Thymus (tissue), 11 donors: ENCODE measurements at regions not wholly inside any gene's neighbourhood (a gene's known extent, or its start where the extent isn't known, plus 50 kb on each side); places are given as distances from the start of the nearest gene placed in this dataset.

ENCODE experiments used
- DNase-seq, 9 donors: peaks; one replicate each; pipeline ENCODE4 v3.0.0-alpha.2; 2013; ENCODE audit warnings: low spot score in 9 of 9, low read depth in 6 of 9, missing footprints in 1 of 9
- H3K27ac ChIP-seq, 2 donors: one replicate each; pipeline ENCODE4 v1.5.1; 2013; ENCODE audit warnings: control low read depth in 1 of 2, low read depth in 1 of 2, low read length in 1 of 2, mild to moderate bottlenecking in 1 of 2, moderate library complexity in 1 of 2
- H3K27me3 ChIP-seq, 2 donors: one replicate each; pipeline ENCODE4 v1.5.1; 2013; ENCODE audit warnings: low read length in 1 of 2; ENCODE audit not compliant: control insufficient read depth in 2 of 2, insufficient read depth in 1 of 2
- H3K36me3 ChIP-seq, 2 donors: one replicate each; pipeline ENCODE4 v1.5.1; 2013; ENCODE audit warnings: low read length in 1 of 2, mild to moderate bottlenecking in 1 of 2, moderate library complexity in 1 of 2; ENCODE audit not compliant: control insufficient read depth in 2 of 2, insufficient read depth in 2 of 2
- H3K4me1 ChIP-seq, 2 donors: one replicate each; pipeline ENCODE4 v1.5.1; 2013; ENCODE audit warnings: low read length in 2 of 2; ENCODE audit not compliant: control insufficient read depth in 2 of 2, insufficient read depth in 2 of 2
- H3K4me3 ChIP-seq, 2 donors: one replicate each; pipeline ENCODE4 v1.5.1; 2013; ENCODE audit warnings: low read length in 2 of 2, control low read depth in 1 of 2, mild to moderate bottlenecking in 1 of 2
- H3K9me3 ChIP-seq, 2 donors: one replicate each; pipeline ENCODE4 v1.5.1; 2013; ENCODE audit warnings: low read length in 1 of 2, mild to moderate bottlenecking in 1 of 2; ENCODE audit not compliant: control insufficient read depth in 2 of 2, insufficient read depth in 1 of 2
- whole genome bisulfite sequencing: extraction: QIAGEN DNeasy Blood & Tissue Kit; methylation state at CpG from one replicate; pipeline ENCODE4 v1.1.7; 2013; 5-methylcytosine and 5-hydroxymethylcytosine counted together
- donor health status: healthy.

DNA sequence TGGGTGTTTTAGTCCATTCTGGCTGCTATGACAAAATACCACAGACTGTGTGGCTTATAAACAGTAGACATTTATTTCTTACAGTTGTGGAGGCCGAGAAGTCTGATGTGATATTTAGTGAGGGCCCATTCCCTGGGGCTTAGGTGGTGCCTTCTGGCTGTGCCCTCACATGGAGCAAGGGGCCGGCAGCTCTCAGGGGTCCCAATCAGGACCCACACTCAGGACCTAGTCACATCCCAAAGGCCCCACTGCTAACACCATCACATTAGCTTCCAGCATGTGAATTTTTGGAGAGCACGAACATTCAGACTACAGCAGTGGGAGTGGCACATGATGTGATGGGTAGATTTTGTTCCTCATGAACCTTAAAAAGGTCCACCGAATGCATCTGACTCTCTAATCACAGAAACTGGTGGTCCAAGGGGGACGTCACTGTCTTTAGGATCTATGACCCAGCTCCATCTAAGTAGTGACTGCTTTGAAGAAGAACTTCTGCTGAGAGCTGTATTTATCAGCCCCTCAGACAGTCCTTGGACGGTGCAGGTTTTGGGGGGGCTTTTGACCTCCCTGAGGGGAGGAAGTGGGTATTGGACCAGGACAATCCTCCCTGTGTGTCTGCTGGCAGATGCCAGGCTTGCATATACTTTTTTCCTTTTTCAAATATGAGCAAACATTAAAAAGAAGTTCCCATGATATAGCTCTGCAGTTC is 154.5 kb upstream of the ZNF32 start:
- H3K36me3 ChIP-seq = no peaks in the 10 kb centered on the region
- H3K9me3 ChIP-seq = no peaks in the 10 kb centered on the region
- H3K4me3 ChIP-seq = no peak overlapping the region
- no peak overlapping the region for H3K27ac ChIP-seq
- H3K4me1 ChIP-seq = peaks cover 2 to 9% of the 10 kb centered on the region in 2 donors
- no peak for DNase-seq
- 95% methylated on average over 6 of the region's 6 CpGs for WGBS
- no peaks in the 10 kb centered on the region for H3K27me3 ChIP-seq

DNA sequence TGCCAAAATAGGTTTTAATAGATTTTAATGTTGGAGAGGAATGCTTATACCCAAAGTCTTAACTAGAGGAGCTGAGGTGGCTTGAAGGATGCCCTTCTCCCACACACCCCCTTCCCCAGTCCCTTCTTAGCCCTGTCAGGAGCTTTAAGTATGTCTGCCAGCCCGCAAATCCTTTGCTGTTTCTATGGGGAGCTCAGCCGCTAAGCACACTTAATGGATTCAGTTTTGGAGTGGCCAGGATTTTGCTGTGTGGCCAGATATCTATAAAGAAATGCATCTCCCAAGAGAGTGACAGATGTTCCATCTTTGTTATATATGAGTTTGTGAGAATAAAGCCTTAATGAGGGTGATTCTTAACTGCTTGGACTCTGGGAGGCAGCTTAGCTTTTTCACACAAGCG is 152.9 kb upstream of the ZNF32 start:
- DNase-seq = no peak
- H3K36me3 ChIP-seq = no peaks in the 10 kb centered on the region
- H3K4me1 ChIP-seq = peaks cover 0 to 2% of the 10 kb centered on the region in 2 donors
- no peaks in the 10 kb centered on the region for H3K9me3 ChIP-seq
- no peak overlapping the region for H3K4me3 ChIP-seq
- no peak overlapping the region for H3K27ac ChIP-seq
- no peaks in the 10 kb centered on the region for H3K27me3 ChIP-seq
- WGBS = 96% methylated on average over 3 of the region's 3 CpGs

DNA sequence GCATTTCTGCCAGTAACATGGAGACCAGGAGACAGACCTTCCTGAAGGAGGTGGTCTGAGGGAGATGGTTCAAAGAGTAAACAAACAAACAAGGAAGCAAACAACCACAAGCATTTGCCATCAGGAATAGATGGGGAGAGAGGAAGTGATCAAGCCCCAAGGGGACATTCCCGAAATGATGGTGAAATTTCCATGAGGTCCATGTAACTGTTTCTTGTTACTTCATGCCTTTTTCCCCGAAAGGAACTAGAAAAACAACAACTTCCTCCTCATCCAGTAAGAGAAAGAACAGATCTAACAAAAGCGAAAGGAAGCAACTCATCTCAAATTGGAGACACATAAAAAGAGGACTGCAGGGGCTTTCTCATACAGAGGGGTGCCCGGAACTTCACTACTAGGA is 152.5 kb upstream of the ZNF32 start:
- Histone ChIP-seq H3K9me3 (no peaks in the 10 kb centered on the region), H3K27me3 (no peaks in the 10 kb centered on the region), H3K27ac (no peak overlapping the region), H3K4me1 (peaks cover 0 to 2% of the 10 kb centered on the region in 2 donors), H3K36me3 (no peaks in the 10 kb centered on the region), H3K4me3 (no peak overlapping the region)
- WGBS = 78% methylated on average over 4 of the region's 4 CpGs
- no peak for DNase-seq

DNA sequence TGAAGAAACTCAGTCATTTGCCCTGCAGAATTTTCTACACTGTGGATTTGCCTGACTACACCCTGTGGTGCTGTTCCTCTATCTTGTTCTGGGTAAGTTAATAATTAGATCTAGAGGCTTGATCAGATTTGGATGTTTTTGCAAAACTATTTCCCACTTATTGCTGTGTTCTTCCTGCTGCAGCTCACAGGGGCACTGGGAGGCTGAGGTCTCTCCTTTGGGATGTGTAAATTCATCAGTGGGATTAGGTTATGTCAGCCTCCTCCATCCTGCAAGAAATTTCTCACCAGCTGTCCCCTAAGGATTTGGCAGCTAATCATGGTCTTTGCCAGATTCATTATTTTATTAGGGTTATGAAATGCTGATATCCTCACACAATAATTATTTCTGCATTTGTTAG is 148.1 kb upstream of the ZNF32 start:
- no peak for DNase-seq

DNA sequence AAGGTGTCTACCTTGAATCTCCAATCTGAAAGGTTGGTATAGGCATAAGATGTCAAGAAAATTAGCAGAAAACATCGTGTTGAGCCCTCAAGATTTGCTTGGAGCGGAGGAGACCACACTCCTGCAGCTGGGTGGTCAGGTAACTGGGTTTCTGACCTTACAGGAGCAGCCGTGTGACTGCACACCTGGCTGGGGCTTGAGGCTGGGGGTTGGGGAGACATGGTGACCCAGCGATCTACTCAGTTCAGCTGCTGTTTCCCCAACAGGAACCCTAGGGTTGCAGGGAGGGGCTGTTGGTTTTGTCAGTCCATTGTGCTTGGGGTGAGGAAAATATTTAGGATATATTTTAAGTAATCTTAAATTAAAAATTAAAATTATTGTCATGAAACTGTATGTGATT is 147.0 kb upstream of the ZNF32 start:
- Histone ChIP-seq H3K27me3 (no peaks in the 10 kb centered on the region), H3K9me3 (no peaks in the 10 kb centered on the region), H3K27ac (no peak overlapping the region), H3K4me3 (no peak overlapping the region), H3K4me1 (no peaks in the 10 kb centered on the region), H3K36me3 (no peaks in the 10 kb centered on the region)
- DNase-seq = no peak
- WGBS = 77% methylated on average over 4 of the region's 4 CpGs

More for the DNA sequence above, 148.1 kb upstream of the ZNF32 start:
- Histone ChIP-seq H3K27me3 (no peaks in the 10 kb centered on the region), H3K9me3 (no peaks in the 10 kb centered on the region), H3K4me1 (peaks cover 0 to 2% of the 10 kb centered on the region in 2 donors), H3K36me3 (no peaks in the 10 kb centered on the region), H3K4me3 (no peak overlapping the region), H3K27ac (no peak overlapping the region)

DNA sequence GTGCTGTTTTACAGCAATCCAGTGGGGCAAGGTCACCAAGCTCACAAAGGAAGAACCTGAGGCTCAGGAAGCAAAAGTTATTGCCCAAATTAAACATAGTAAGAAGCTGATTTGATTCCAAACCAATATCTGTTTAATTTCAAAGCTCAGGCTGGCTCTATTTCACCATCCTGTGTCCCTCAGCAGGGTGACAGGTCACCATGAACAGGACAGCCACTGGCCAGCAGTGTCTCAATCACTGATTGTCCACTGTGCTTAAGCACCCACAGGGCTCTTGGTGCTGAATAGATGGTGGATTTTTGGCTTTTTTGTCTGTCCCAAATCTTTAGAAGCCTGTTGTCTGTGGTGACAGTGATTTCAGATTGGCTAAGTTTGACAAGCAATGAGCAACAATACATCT is 146.4 kb upstream of the ZNF32 start:
- Histone ChIP-seq H3K36me3 (no peaks in the 10 kb centered on the region), H3K27ac (no peak overlapping the region), H3K4me1 (no peaks in the 10 kb centered on the region), H3K9me3 (no peaks in the 10 kb centered on the region), H3K27me3 (no peaks in the 10 kb centered on the region), H3K4me3 (no peak overlapping the region)
- DNase-seq = no peak

DNA sequence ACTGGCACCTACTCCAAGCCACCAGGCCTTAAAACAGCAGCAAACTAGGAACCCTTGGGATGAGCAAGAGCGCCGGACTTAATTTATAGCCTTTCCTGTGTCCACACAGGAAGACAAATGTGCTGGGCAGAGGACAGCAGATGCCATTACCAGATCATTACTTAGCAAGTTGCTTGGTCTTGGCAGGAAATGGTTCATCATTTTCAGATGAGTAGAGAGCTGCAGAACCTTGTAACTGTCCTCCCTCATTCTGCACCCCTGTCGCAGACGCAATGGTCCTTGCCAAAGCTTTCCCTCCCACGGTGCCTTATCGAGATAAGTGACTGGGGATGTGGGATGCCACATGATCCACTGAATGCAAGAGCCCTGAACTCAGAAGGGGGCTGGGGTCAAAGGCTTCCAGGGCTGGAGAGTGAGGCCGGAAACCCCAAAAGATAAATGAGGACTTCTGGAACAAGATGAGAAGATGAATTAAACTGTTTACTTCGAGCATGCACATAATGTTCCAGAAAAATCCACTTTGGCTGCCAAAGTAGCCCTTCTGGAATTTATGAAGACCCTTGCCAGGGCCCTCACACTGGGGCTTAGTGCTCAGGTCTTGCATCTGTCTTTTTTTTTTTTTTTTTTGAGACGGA is 145.6 kb upstream of the ZNF32 start:
- no peak for DNase-seq
- Histone ChIP-seq H3K9me3 (no peaks in the 10 kb centered on the region), H3K36me3 (no peaks in the 10 kb centered on the region), H3K27me3 (no peaks in the 10 kb centered on the region), H3K4me1 (no peaks in the 10 kb centered on the region), H3K27ac (no peak overlapping the region), H3K4me3 (no peak overlapping the region)
- WGBS = 96% methylated on average over 9 of the region's 9 CpGs

DNA sequence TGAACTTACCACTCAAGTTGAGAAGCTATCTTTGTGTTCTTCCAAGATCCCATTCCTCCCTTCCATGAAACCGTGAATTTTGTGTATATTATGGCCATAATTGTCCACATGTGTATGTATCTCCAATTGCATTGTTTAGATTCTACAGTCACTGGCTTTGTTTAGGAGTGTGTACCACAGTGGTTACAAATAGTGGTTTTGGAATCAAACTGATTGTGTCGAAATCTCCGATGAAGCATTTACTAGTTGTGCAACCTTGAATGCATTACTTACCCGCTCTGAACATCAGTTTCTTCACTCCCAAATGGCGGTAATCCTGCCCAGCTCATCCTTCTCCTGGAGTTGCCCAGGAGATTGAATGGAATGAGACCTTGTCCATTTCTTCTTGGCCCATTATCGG is 145.0 kb upstream of the ZNF32 start:
- no peaks in the 10 kb centered on the region for H3K9me3 ChIP-seq
- no peaks in the 10 kb centered on the region for H3K27me3 ChIP-seq
- no peak overlapping the region for H3K27ac ChIP-seq
- DNase-seq = no peak
- no peaks in the 10 kb centered on the region for H3K4me1 ChIP-seq
- WGBS = 96% methylated on average over 6 of the region's 6 CpGs
- H3K36me3 ChIP-seq = no peaks in the 10 kb centered on the region
- no peak overlapping the region for H3K4me3 ChIP-seq

DNA sequence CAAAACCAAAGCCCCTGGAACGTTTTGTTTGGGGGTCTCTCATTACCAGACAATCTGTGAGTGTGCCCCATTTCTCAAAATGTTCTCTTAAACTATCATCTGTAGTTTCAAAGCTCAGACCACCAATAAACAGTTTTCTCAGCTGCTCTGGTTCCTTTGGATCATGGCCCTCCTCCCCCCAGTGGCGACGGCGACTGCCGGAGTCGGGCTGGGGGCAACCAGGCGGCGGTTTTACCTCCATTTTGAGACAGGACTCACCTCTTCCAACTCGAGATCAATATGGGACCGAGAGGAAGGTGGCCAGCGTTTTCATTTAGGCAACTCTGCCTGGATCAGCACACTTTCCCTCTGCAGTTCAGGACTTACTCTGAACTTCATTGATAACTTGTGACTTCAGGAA is 141.5 kb upstream of the ZNF32 start:
- H3K36me3 ChIP-seq = no peaks in the 10 kb centered on the region
- DNase-seq = no peak
- no peaks in the 10 kb centered on the region for H3K4me1 ChIP-seq
- no peak overlapping the region for H3K27ac ChIP-seq
- H3K4me3 ChIP-seq = no peak overlapping the region
- no peaks in the 10 kb centered on the region for H3K9me3 ChIP-seq
- 96% methylated on average over 11 of the region's 11 CpGs for WGBS
- no peaks in the 10 kb centered on the region for H3K27me3 ChIP-seq
